Breast epithelium (tissue), 4 donors: ENCODE measurements at regions not wholly inside any gene's neighbourhood (a gene's known extent, or its start where the extent isn't known, plus 50 kb on each side); places are given as distances from the start of the nearest gene placed in this dataset.

Source experiments
- DNase-seq, 2 donors: peaks; one replicate each; pipeline ENCODE4 v3.0.0-alpha.2; 2019; ENCODE audit warnings: low spot score in 2 of 2
- H3K27ac ChIP-seq, 2 donors: fragments of 200-600 bp; sonication (generic) in 1 of 2; one replicate each; pipeline ENCODE4 v1.5.1; 2016 to 2019; ENCODE audit warnings: mild to moderate bottlenecking in 1 of 2
- H3K27me3 ChIP-seq, 2 donors: fragments of 200-600 bp; sonication (generic) in 1 of 2; one replicate each; pipeline versions ENCODE4 v1.5.1 to v1.6.0; 2017 to 2019; ENCODE audit warnings: control low read depth in 1 of 2, mild to moderate bottlenecking in 1 of 2
- H3K36me3 ChIP-seq: fragments of 200-600 bp; one replicate; pipeline ENCODE4 v1.5.1; 2019
- H3K4me1 ChIP-seq, 2 donors: fragments of 200-600 bp; sonication (generic); one replicate each; pipeline ENCODE4 v1.5.1; 2016 to 2019; ENCODE audit warnings: control low read depth in 1 of 2
- H3K4me3 ChIP-seq, 3 donors: fragments of 200-600 bp; sonication (generic); 1 replicate in 2 of 3; 2 replicates in 1 of 3; pipeline ENCODE4 v1.5.1; 2016 to 2019; ENCODE audit warnings: mild to moderate bottlenecking in 3 of 3, moderate library complexity in 2 of 3
- H3K9me3 ChIP-seq, 2 donors: fragments of 200-600 bp; sonication (generic) in 1 of 2; one replicate each; pipeline ENCODE4 v1.5.1; 2016 to 2019; ENCODE audit warnings: control low read depth in 1 of 2
- POLR2A ChIP-seq: fragments of 450-650 bp; IDR thresholded peaks from one replicate; pipeline ENCODE4 v1.6.1; 2016; ENCODE audit warnings: antibody characterized with exemption, mild to moderate bottlenecking, moderate library complexity
- POLR2AphosphoS5 ChIP-seq, 3 donors: sonication (generic); formaldehyde crosslinking; IDR thresholded peaks; one replicate each; pipeline ENCODE4 v1.6.1; 2017; ENCODE audit warnings: antibody characterized with exemption in 3 of 3
- intact Hi-C: fragments of 100-400 bp; cut with DNase I; formaldehyde crosslinking; loops from one replicate; pipeline ENCODE4 v1.15.1; 2023; ENCODE audit warnings: low total_unique reads
- TF ChIP-seq, protein P1 (sequence below), 3 donors: fragments of 450-650 bp; IDR thresholded peaks; one replicate each; pipeline ENCODE4 v1.5.1; 2016 to 2017; ENCODE audit warnings: antibody characterized with exemption in 3 of 3, mild to moderate bottlenecking in 3 of 3, moderate library complexity in 3 of 3

DNA sequence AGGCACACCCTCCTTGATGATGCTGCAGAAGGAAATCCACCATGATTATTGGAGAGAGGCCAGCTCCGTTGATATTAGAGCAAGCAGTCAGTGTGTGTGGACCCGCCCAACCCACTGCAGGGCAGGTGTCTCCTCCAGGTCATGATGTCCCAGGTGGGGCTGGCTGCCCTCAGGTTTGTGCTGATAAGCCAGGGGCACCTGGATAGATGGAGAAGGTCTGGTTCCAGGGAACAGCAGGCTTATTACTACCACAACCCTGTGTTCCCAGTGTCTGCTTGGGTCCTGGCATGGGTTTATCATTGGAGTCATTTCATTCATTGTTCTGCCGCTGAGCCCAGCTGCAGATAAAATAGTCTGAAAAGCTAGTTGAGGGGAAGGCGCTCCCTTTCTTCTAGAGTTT, 181.1 kb upstream of the NECTIN1 start:
- Histone ChIP-seq H3K4me3 (no peak overlapping the region), H3K36me3 (no peaks in the 10 kb centered on the region), H3K27ac (no peak overlapping the region), H3K4me1 (no peaks in the 10 kb centered on the region), H3K9me3 (no peaks in the 10 kb centered on the region), H3K27me3 (peaks cover 0 to 6% of the 10 kb centered on the region in 2 donors)
- TF ChIP-seq POLR2AphosphoS5 (IDR thresholded peaks at IDR 0.05) (no peak), POLR2A (no peak)
- TF ChIP-seq, protein P1, sequence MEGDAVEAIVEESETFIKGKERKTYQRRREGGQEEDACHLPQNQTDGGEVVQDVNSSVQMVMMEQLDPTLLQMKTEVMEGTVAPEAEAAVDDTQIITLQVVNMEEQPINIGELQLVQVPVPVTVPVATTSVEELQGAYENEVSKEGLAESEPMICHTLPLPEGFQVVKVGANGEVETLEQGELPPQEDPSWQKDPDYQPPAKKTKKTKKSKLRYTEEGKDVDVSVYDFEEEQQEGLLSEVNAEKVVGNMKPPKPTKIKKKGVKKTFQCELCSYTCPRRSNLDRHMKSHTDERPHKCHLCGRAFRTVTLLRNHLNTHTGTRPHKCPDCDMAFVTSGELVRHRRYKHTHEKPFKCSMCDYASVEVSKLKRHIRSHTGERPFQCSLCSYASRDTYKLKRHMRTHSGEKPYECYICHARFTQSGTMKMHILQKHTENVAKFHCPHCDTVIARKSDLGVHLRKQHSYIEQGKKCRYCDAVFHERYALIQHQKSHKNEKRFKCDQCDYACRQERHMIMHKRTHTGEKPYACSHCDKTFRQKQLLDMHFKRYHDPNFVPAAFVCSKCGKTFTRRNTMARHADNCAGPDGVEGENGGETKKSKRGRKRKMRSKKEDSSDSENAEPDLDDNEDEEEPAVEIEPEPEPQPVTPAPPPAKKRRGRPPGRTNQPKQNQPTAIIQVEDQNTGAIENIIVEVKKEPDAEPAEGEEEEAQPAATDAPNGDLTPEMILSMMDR (IDR thresholded peaks at IDR 0.05): no peak
- intact Hi-C loops: no loop called here
- DNase-seq: no peak

DNA sequence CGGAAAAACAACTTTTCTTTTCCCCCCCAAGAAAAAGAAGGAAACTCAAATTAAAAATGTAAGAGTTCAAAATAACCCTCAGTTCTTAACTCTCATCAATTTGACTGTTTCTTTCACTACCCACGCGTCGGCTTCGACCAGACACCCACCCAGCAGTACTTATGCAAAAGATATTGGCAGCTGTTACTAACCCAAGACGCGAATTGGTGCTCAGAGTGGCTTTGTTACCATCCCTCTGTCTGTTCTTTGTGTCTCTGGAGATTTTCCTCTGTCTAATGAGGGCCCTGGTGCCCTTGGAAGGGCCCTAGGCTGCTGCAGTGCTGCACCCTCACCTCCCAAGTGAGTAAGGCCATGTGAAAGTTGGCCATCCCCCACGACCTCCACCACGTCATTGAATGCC, 180.5 kb upstream of the NECTIN1 start:
- no peaks in the 10 kb centered on the region for H3K36me3 ChIP-seq
- no peaks in the 10 kb centered on the region for H3K4me1 ChIP-seq
- no peak for DNase-seq
- no peak overlapping the region for H3K4me3 ChIP-seq
- intact Hi-C loops: no loop called here
- peaks cover 0 to 6% of the 10 kb centered on the region in 2 donors for H3K27me3 ChIP-seq
- TF ChIP-seq, protein P1 (IDR thresholded peaks at IDR 0.05): no peak
- no peak for TF ChIP-seq POLR2A
- no peak for TF ChIP-seq POLR2AphosphoS5 (IDR thresholded peaks at IDR 0.05)
- no peaks in the 10 kb centered on the region for H3K9me3 ChIP-seq
- H3K27ac ChIP-seq: no peak overlapping the region

DNA sequence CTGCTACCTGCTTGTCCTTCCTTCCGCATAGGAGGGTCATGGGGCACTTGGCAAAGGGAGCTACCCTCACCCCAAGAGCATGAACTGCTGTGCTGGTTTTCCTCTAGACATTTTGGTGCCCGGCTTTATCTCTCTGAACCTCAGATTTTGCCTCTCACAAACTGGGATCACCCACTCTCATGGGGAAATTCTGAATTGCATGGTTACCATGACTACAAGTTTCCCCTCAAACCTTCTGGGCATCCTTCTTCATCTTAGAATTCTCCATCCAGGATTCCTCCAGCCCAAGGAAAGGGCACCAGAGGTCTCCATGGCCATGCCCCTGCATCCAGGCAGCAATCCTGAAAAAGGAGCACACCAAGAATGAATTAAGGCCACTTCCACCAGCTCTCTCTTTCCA, 180.1 kb upstream of the NECTIN1 start:
- H3K9me3 ChIP-seq: no peaks in the 10 kb centered on the region
- DNase-seq: no peak
- H3K4me1 ChIP-seq: no peaks in the 10 kb centered on the region
- H3K4me3 ChIP-seq: no peak overlapping the region
- TF ChIP-seq, protein P1 (IDR thresholded peaks at IDR 0.05): no peak
- TF ChIP-seq POLR2A (no peak), POLR2AphosphoS5 (IDR thresholded peaks at IDR 0.05) (no peak)
- H3K27ac ChIP-seq: no peak overlapping the region
- no peaks in the 10 kb centered on the region for H3K36me3 ChIP-seq
- peaks cover 0 to 6% of the 10 kb centered on the region in 2 donors for H3K27me3 ChIP-seq
- intact Hi-C loops: no loop called here

DNA sequence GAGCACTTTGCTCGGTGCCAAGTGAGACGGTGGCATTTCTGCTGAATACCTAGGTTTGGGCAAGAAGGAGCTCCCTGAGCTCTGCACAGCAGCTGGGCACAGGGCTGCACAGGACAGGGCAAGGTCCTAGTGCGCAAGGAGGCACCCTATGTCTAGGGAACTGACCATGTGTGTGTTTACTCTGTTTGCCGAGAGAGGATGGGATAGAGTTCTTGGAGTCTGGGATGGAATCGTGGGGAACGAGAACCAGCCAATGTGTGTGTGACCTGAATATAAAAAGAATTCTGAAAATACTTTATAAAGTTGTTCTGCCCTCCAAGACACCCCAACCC, 179.5 kb upstream of the NECTIN1 start:
- no peak for TF ChIP-seq POLR2AphosphoS5 (IDR thresholded peaks at IDR 0.05)
- Histone ChIP-seq H3K4me1 (no peaks in the 10 kb centered on the region), H3K9me3 (no peaks in the 10 kb centered on the region), H3K27ac (no peak overlapping the region), H3K36me3 (no peaks in the 10 kb centered on the region), H3K27me3 (peaks cover 0 to 6% of the 10 kb centered on the region in 2 donors), H3K4me3 (no peak overlapping the region)
- intact Hi-C loops: no loop called here
- no peak for DNase-seq

DNA sequence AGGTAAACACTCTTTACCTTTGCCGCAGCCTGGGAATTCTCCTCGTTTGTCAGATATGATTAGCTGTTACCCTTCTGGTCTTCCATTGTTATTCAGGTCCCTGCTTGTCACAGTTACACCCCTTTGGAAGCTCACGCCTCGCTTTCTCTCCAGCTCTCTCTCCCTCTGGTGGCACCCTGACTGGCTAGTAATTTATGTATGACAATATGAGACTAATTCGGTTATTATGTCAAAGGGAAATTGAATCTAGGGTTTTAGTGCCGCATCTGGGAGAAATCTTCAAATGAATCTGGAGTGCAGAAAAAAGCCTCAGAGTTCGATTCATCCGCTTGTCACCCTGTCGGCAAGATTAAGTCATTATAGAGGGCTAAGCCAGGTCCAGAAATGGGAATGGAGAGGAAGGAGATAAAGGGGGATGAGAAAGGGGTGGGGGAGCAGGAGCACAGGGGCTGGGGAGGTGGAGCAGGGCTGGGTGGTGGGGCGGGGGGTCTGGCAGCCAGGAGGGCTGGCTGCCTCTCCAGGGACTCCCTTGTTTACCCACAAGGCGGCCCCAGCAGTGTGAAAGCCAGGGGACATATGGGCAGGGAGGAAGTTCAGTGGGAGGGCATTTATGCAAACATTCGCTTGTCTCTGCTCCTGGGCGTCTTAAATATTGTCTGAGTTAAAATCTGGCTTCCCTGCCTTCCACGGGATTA, 179.0 kb upstream of the NECTIN1 start:
- TF ChIP-seq POLR2A (no peak), POLR2AphosphoS5 (IDR thresholded peaks at IDR 0.05) (no peak)
- TF ChIP-seq, protein P1 (IDR thresholded peaks at IDR 0.05): no peak
- Histone ChIP-seq H3K27me3 (peaks cover 0 to 6% of the 10 kb centered on the region in 2 donors), H3K27ac (no peak overlapping the region), H3K36me3 (no peaks in the 10 kb centered on the region), H3K4me3 (no peak overlapping the region), H3K4me1 (no peaks in the 10 kb centered on the region), H3K9me3 (no peaks in the 10 kb centered on the region)
- intact Hi-C loops: no loop called here
- DNase-seq: no peak
